ENCODE measurements at regions not wholly inside any gene's neighbourhood (a gene's known extent, or its start where the extent isn't known, plus 50 kb on each side); places are given as distances from the start of the nearest gene placed in this dataset.

DNA sequence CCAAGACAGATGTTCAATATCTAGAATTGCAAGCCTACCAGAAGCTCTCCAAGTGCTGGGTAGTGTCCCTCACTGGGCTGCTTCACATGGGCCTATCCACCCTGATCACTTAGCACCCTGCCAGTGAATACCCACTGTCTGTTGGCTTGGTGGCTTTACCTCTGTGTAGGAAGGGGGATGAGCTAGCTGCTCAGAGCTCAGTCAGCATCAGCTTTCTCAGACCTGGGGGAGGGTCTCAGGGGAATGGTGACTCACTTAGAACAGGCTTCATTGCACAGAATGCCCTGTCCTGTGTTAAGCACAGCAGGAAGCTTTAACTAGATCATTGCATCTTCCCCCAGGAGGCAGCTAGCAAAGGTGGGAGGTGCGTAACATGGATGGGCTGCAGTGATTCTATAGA lies 209.8 kb downstream of the PDCD6IP start:
- DNase-seq (ENCODE audit: low spot score): no peak
- intact Hi-C loops (cut with DNase I): no loop called here

DNA sequence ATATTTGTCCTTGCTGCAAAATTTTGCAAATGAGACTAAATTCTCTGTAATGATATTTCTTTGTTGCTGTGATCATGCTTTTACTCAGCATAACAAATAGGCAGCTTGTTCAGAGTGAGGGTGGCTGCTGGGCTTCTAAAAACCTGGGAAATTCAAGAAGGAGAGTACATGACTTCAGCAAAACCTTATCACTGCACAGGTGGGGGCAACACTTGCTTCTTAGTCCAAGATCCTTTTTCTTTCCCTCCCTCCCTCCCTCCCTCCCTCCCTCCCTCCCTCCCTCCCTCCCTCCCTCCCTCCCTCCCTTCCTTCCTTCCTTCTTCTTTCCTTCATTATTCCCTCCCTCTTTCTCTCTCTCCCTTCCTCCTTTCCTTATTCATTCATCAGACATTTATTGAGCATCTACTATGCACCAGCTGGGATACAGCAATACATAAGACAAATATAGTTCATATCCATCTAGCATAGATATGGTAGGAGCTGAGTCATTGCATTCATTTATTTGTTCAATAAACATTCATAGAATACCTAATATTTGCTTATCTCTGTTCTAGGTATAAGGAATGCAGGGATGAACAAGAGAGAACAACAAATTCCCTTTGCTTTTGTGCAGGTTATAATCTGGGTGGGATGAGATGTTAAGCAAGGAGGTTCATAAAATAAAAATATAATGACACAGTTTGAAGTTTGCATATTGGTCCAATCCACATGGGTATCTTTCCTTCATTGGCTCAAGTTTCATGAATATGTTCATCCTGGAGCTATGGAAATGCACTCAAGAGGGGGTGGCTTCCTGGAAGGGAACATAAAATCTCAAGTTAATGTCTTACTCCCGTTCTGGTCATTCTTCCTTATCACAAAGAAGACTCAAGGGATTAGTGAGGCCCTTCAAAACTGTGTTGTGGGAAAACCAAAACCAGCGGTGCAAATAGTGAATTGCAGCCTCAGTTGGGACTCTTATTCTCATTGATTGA lies 210.7 kb downstream of the PDCD6IP start:
- intact Hi-C loops (cut with DNase I): no loop called here
- no peak for DNase-seq (ENCODE audit: low spot score)

DNA sequence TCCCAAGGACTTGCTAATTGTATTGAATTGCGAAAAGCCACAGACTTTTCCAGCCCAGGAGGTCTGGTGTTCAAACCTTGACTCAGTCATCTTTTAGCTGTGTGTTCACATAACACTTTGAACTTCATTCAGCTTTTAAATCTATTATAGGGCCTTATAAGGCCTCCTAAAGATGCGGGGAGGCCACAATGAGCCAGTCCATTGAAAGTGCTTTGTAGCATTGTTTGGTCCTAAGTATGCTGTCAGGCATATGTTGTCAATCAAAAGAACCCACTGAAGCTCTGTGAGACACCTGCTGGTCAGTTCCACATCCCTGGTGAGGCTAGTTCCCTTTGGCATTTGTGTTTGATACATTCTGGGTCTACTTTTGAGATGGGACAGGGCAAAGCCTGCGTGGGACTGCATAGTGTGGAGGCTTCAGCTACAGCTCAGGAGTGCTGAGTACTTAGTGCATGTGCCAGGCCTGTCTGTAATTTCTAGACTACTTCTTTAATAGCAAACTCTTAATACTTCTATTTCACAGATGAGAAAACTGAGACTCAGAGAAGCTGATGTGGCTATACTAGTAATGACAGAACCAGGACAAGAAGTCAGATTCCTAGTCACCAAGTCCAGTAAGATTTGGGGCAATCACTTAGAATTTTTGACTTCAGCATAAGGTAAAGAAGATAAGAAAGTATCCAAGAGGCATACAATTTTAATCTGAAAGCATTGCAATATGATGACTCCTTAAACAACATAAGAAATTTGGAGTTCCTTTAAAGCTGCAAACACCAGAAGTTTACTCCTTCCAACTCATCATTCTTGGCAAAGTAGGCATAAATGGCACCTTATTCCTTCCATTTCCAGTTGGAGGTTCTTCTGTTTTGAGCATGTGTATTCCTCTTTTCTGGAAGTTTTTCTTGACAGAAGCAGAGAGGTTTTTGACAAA lies 213.0 kb downstream of the PDCD6IP start:
- DNase-seq (ENCODE audit: low spot score): no peak

DNA sequence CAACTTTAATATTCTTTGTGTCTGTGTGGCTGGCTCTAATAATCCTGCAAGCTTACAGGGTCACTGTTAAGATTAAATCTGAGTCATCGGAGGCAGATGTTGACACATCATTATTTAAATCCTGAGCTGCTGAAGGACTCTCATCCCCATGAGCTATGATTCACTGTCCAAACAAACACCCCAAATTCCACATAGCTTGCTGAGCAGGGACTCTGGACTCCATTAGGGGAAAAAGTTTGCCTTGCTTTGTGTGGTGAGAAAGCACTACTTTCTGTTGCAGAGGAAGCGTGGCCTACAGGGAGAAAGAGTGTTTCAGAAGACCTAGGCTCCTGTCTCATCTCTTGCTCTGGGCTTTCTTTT lies 213.7 kb downstream of the PDCD6IP start:
- intact Hi-C loops (cut with DNase I): no loop called here

More for the DNA sequence above, 213.0 kb downstream of the PDCD6IP start:
- intact Hi-C loops (cut with DNase I): no loop called here

DNA sequence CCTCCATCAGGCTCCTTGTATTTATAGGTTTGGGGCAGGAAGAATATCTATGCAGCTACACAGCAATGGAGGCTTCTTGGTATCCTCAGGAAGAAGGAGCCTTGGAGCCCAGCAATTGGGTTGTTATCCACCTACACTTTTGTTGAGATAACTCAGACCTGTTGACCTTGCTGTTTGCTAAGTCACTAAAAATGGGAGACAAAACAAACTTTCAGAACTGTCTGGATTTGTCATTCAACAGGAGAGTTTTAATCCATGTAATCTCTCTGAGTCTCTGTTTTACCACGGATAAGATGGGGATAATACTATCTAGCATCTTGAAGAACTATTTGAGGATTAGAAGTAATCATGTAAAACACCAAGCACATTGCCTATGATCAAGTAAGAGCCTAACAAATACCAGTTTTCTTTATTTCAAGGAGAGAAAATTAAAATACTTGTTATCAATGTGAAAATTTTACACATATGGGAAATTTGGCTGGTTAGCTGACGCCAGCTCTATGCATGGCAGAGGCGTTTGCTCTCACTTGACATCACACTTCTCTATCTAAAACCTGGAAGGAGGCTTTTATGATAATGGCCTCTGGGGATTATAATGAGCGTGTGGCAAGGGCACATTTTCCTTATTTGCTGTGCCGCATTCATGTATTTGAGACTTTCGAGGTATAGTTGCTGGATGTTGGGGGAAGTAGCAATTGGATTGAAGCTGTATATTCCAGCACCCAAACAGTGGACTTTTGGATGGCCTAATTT lies 215.6 kb downstream of the PDCD6IP start:
- no peak for DNase-seq (ENCODE audit: low spot score)
- intact Hi-C loops (cut with DNase I): no loop called here

More for the DNA sequence above, 213.7 kb downstream of the PDCD6IP start:
- no peak for DNase-seq (ENCODE audit: low spot score)

DNA sequence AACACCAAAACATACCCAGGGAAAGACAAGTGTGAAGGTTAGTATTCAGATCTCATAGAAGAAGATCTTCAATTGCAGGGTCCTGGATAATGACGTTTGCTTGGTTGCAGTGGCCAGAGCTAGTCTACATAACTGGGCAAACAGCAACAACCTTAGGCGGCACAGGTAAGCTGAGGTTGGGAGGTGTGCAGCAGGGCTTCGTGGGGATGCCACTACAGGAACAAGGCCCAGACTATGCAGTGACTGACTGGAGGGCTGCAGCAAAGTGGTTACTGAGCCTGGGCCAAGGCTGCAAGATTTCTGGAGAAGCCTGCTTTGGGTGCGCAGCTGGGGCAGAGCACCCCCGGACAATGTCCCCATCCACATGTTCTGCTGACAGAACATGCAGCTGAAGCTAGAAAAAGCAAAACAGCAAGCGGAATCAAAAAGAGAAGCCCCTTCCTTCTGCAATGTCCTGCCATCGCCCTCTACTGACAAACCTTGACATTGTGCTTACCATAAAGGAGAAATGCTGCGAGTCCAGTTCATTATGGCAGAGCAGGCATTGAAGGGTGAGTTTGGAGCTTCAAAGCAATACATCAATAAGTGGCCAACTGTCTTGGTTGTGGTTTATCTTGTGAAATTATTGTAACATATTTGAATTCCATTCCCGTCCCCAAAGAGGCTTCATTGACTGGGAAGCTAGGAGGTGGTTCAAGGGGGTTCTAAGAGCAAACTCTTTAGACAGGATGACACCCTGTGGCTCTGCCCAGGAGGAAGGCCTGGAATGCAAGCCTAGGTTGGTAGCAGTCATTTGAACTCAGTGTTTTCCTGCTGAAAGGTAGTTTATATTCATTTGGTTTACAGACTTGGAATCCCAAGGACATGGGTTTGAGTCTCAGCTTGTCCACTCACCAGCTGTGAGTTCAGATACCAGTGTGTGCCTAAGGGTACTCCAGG lies 217.0 kb downstream of the PDCD6IP start:
- no peak for DNase-seq (ENCODE audit: low spot score)
- intact Hi-C loops (cut with DNase I): no loop called here

DNA sequence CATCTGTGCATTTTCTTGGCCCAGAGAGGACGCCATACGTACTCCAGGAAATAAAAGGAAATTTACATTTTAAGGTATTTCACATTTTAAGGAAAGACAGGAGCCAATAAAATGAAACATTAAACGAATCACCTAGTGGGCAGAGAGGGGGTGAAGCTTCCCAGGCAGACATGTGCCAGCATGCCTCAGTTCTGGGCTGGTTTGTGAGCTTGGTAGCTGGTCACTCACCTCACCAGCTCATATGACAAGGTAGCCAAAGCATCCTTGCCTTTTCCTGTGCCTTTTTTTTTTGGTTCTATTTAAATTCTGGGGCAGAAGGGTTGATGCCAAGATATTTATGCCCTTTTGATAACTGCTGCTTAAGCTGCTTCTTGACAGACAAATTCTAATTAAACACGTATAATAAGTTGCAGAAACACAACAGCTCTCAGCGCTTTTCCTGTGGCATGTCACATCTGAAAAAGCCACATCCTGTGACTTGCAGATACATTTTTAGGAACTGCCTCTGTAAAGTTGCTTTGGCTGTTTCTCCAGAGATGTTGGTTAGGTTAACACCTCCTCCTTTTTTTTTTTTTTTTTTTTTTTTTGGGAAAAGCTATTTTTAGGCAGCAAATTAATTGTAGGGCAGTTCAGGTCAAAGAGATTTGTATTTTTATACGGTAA lies 218.6 kb downstream of the PDCD6IP start:
- no peak for DNase-seq (ENCODE audit: low spot score)
- intact Hi-C loops (cut with DNase I): no loop called here

DNA sequence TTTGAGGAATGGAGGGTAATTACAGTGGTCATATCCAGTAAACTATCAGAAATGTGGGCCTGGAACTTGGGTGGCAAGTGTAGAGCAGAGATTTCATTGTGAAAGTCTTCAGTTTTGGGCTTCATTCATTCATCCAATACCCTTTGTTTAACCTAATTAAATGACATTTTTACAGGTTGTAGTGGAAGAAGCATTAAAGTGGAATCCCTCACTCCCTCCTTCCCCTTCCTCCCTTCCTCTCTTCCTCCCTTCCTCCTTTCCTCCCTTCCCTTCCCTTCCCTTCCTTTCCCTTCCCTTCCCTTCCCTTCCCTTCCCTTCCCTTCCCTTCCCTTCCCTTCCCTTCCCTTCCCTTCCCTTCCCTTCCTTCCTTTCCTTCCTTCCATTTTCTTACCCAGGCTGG lies 219.3 kb downstream of the PDCD6IP start:
- DNase-seq (ENCODE audit: low spot score): no peak
- intact Hi-C loops (cut with DNase I): no loop called here

DNA sequence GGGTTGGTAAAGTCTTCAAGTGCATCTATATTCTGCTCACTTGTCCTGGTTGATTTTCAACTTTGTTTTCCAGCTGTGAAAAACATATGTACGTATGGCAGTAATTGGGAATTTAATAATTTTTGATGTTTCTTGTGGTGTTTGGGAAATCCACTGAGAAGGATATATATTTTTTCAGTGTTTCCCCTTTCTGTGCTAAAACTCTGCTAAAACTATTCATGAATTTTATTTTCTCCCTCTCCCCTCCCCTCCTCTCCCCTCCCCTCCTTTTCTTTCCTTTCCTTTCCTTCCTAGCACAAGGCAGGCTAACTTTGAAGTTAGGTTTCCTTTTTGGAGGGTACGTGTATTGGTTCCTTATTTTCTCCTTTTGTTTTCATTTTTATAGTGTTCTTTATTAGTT lies 220.7 kb downstream of the PDCD6IP start:
- intact Hi-C loops (cut with DNase I): no loop called here
- no peak for DNase-seq (ENCODE audit: low spot score)

DNA sequence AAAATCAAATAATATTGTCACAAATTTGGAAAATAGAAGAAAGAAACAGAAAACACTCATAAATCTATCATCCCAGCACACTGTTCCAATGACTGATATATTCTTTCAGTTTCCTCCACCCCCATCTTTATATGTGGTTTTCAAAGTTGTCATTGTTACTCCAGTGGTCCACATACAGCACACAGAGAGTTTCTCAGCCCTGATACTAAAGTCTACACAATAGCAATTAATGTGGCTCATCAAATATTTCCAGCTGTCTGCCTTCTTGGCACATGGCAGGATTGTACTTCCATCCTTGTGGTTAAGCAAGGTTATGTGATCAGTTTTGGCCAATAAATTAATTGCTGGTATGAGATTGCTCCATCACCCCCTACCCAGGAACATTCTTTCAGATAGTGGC lies 221.7 kb downstream of the PDCD6IP start:
- intact Hi-C loops (cut with DNase I): no loop called here

DNA sequence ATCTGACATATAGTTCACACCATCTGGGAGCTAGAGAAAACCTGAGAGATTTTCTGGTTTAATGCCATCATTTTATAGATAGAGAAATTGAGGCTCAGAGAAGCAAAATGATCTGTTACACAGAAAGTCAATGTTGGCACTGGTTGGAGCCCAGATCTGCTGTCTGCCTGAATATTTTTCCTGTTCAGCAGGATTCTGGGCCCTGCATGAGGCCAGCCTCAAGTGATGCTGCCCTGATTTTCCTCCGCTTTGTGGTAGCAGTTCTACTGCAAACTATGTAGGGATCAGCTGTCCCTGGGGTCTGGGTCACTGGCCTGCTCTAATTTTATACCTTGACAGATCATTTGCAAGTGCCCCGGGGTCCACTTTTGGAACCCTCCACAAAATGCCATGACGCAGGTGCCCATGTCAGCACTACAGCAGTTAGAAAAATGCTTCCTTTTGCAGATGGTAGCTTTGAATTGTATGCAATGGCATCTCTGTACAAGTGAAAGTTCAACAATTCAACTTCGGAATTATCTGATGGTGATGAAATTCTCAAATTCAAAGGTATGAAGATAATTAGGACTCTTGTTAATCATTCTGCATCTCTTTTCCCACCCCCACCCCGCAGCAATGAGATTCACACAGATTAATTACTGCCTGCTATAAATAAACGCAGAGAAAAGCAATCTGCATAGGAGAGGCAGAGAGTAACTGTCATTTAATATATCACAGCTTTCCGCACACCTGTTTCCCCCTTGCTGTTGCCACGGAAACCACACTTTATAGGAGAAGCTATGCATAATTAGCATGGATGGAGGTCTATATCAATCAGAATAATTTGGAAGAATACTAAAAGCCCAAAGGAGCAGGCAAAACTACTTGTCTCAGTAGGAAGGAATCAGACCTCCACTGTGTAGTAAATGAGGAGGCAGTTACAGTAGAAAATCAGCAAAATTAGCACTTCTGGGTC lies 222.6 kb downstream of the PDCD6IP start:
- intact Hi-C loops (cut with DNase I): no loop called here
- DNase-seq (ENCODE audit: low spot score): no peak

More for the DNA sequence above, 221.7 kb downstream of the PDCD6IP start:
- DNase-seq (ENCODE audit: low spot score): no peak

DNA sequence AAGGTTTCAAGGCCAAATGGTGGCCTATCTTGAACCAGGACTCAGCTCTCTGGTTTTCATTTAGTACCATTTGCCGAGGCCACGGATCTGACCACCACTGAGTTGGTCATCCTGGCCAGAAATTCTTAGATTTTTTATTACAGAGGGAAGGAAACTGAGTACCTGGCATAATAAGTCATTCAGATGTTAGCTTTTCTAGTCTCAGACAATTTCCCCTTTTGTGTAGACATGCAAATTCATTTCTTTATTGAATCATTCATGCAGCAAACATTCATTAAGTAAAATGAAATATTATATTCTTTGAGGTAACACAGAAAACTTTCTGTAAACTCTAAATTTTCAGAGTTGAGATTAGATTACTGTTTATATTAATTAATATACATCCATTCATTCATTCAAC lies 223.7 kb downstream of the PDCD6IP start:
- intact Hi-C loops (cut with DNase I): no loop called here

DNA sequence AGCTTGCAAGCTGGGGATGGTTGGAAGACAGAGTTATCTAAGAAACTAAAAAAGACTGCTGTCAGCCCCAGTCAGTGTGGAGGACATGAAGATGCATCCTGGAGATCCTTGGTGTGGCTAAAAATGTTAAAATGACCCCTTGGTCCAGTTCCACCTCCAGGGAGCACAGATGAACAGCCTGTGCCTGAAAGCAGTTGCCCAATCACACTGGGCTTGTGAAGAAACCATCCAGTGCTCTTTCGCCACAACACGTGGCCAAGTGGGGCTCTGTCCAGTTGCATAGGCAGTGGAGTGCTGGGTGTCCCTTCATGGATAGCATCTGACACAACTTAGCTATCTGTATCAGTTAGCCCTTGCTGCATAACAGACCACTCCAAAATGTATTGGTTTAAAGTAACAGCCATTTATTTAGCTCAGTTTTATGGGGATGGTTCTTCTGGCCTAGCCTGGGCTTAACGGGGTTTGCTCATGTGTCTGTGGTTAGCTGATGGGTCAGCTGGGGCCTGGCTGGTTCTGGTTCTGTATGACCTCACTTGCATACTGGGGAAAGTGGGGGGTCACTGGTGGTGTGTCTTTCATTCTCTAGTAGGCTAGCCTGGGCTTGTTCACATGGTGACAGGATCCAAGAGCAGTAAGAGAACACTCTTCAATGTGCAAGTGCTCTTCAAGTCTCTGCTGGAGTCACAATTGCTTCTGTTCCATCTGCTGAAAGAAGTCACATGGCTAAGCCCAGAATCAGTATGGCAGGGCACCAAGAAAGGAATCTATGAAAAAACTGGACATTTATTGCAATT lies 226.2 kb downstream of the PDCD6IP start:
- intact Hi-C loops (cut with DNase I): no loop called here
- DNase-seq (ENCODE audit: low spot score): no peak

More for the DNA sequence above, 223.7 kb downstream of the PDCD6IP start:
- no peak for DNase-seq (ENCODE audit: low spot score)

DNA sequence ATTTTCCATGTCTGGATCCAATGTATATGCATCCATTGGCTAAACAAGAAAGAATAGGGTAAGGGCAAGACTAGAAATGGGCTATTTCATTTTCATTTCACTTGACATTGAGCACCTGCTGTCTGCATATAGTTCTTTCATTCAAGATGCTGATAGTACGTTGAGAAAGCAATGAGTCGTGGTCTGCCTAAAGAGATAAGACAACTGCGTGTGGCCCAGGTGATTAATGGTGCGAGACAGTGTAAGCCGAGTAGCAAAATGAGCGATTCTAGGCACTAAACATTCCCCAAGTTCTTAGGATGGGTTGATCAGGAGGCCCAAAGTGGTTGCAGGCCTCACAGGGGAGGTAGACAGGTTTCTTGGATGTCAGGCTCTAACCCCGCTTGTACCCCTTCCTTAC lies 235.4 kb downstream of the PDCD6IP start:
- no peak for DNase-seq (ENCODE audit: low spot score)
- intact Hi-C loops (cut with DNase I): no loop called here

DNA sequence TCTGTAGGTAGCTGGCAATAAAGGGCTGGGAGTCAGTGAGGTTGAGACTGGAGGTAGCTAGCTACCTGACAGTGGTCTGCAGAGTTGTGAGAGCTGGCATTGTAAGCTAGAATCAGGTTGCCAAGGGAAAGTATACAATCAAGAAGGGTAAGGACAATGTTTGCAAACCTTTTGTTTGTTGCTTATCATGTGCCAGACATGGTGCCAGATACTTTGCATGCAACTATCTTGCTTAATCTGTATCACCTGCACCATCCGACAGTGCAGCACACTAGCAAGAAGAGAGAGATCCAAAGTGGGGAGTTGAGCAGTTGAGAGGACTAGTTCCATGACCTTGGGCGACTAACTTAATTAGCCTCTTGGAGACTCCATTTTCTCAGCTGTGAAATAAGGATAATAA lies 236.4 kb downstream of the PDCD6IP start:
- intact Hi-C loops (cut with DNase I): no loop called here

DNA sequence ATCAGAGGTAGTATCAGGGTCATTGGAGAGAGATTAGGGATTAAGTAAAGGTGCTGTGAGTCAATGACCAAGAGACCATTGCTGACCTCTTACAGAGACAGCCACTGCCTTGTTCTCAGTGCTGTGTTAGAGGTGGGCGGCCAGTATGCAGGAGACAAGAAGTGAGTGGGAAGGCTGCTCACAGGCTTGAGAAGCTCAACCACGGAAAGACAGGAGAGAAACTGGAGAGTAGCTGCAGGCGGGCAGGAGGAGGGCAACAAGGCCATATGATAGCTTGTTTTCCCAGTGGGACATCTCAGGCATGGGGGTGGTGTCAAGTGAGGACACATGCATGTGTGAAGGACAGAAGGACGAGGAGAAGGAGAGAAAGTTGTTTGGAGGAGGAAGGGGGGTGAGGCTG lies 237.3 kb downstream of the PDCD6IP start:
- intact Hi-C loops (cut with DNase I): no loop called here
- DNase-seq (ENCODE audit: low spot score): no peak

More for the DNA sequence above, 236.4 kb downstream of the PDCD6IP start:
- no peak for DNase-seq (ENCODE audit: low spot score)

All from cardiac septum (tissue), 1 donor.